ENCODE measurements at regions not wholly inside any gene's neighbourhood (a gene's known extent, or its start where the extent isn't known, plus 50 kb on each side); places are given as distances from the start of the nearest gene placed in this dataset.

DNA sequence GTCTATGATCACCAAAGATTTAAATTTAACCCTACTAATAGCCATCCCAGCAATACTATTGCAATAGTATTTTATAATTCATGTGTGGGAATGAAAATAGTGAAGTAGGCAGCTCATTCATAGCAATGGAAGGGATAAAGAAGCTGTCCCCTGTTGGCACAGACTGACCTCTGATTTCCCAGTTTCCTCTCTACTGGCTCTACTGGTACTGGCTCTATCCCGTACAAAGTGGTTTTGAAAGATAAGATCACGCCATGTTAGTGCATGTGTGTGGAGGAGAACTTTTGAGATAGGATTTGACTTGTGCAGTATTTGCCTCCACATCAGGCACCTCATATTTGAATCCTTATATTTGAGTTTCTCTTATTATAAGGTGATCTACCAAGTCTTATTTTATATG is 227.3 kb upstream of the ADGRL2 start:
- H3K9me3 Mint-ChIP-seq, result peaks cover 0 to 20% (median 4%) of the 10 kb centered on the region in 6 donors
- H3K4me1 Mint-ChIP-seq, result no peaks in the 10 kb centered on the region

DNA sequence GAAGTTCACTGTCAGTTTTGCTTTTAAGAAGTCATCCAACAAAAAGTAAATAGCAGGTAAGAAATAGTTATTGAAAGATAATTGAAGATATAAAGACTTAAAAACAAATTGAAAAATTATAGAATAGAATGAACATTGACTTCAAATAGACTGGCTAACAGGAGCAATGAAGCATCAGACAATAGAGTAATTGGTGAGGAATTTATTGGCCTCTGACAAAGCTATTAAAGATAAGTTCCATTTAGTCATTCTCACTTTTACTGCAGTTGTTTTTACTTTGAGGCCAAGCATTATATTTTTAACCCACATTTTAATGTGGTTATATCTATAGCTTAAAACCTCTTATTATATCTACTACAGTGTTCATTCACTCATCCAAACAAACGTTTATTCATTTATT is 228.8 kb upstream of the ADGRL2 start:
- Mint-ChIP-seq H3K36me3 (no peaks in the 10 kb centered on the region), H3K4me3 (no peak overlapping the region), H3K27ac (no peak overlapping the region), H3K27me3 (ENCODE audit: low read depth in 3 of 3) (peaks cover 0 to 2% (median 0%) of the 10 kb centered on the region in 3 donors), H3K9me3 (peaks cover 3 to 24% (median 5%) of the 10 kb centered on the region in 6 donors), H3K4me1 (no peaks in the 10 kb centered on the region)
- DNase-seq, result no peak

More for the DNA sequence above, 227.3 kb upstream of the ADGRL2 start:
- Mint-ChIP-seq H3K36me3 (no peaks in the 10 kb centered on the region), H3K27ac (no peak overlapping the region), H3K27me3 (ENCODE audit: low read depth in 3 of 3) (peaks cover 0 to 3% (median 2%) of the 10 kb centered on the region in 3 donors), H3K4me3 (no peak overlapping the region)
- DNase-seq, result no peak

DNA sequence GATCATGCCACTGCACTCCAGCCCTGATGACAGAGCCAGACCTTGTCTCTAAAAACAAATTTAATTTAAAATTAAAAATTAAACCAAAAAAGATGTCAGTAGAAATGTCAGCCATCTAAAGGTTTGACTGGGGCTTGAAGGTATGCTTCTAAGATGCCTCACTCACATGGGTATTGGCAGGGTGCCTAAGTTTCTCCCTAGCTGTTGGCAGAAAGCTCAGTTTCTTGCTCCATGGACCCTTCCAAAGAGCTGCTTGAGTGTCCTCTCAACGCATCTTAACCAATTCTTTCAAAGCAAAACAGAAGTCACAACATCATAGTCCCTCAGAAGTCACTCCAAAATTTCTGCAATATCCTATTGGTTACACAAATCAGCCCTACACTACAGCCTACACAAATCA is 231.0 kb upstream of the ADGRL2 start:
- no peaks in the 10 kb centered on the region for H3K4me1 Mint-ChIP-seq
- H3K27me3 Mint-ChIP-seq (ENCODE audit: low read depth in 3 of 3), result peaks cover 0 to 2% (median 1%) of the 10 kb centered on the region in 3 donors
- no peak overlapping the region for H3K4me3 Mint-ChIP-seq
- no peak overlapping the region for H3K27ac Mint-ChIP-seq
- peaks cover 3 to 32% (median 4%) of the 10 kb centered on the region in 6 donors for H3K9me3 Mint-ChIP-seq
- DNase-seq, result no peak
- H3K36me3 Mint-ChIP-seq, result no peaks in the 10 kb centered on the region

DNA sequence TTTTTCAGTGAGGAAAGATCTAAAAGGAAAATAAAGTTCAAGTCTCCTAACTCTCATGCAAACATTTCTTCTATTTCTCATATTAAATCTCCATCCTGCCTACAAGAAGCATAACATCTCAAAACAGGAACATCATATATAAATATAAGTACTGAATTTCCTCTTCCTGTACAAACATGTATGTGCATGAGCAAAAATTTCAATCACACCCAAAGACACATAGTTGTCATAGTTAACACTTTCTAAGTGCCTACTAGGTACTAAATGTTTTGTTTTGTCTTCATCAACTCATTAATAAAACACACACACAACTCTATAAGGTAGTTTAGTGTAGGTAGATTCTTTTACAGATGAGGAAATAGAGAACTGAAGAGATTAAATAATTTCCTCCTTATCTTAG is 237.1 kb upstream of the ADGRL2 start:
- H3K36me3 Mint-ChIP-seq, result no peaks in the 10 kb centered on the region

DNA sequence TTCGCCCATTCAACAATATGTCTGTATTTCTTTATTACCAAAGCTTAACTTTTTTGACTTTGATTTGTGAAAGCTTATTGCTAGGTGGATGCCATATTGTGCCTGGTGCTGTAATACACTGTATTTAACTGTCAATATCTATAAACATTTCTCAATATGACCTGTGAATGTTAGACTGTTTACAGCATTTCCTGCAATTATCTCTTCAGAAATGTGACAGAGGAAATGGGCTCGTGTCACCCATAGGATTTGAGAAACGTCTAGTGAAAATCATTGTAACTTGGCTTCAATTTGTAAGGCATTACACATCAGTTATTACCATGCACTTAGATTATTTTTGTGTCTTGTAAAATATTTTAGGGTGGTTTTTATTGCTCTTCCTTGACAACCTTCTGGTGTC is 237.8 kb upstream of the ADGRL2 start:
- no peak for DNase-seq
- no peak overlapping the region for H3K4me3 Mint-ChIP-seq
- no peaks in the 10 kb centered on the region for H3K36me3 Mint-ChIP-seq
- no peaks in the 10 kb centered on the region for H3K4me1 Mint-ChIP-seq
- peaks cover 0 to 3% (median 0%) of the 10 kb centered on the region in 3 donors for H3K27me3 Mint-ChIP-seq (ENCODE audit: low read depth in 3 of 3)
- peaks cover 3 to 55% (median 13%) of the 10 kb centered on the region in 6 donors for H3K9me3 Mint-ChIP-seq
- H3K27ac Mint-ChIP-seq, result no peak overlapping the region

More for the DNA sequence above, 237.1 kb upstream of the ADGRL2 start:
- no peaks in the 10 kb centered on the region for H3K4me1 Mint-ChIP-seq
- peaks cover 0 to 3% (median 0%) of the 10 kb centered on the region in 3 donors for H3K27me3 Mint-ChIP-seq (ENCODE audit: low read depth in 3 of 3)
- H3K27ac Mint-ChIP-seq, result no peak overlapping the region
- no peak overlapping the region for H3K4me3 Mint-ChIP-seq
- peaks cover 1 to 52% (median 11%) of the 10 kb centered on the region in 6 donors for H3K9me3 Mint-ChIP-seq
- DNase-seq, result no peak

DNA sequence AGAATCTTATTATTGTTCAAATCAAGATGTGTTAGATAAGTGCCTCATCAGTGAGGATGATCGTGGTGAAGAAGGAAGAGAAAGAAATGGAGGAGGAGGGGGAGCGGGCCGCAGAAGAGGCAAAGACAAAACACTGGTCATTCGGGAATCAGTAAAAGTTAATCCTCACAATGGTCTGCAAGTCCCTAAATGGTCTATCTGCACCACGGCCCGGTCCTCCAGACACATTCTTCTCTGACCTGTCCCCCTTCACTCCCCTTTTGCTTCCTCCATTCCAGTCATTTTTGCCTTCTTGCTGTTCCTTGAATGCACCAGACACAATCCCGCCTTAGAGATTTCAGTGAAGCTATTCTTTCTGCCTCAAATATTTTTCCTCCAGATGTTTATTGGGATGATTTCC is 240.1 kb upstream of the ADGRL2 start:
- Mint-ChIP-seq H3K27ac (no peak overlapping the region), H3K4me3 (no peak overlapping the region), H3K36me3 (no peaks in the 10 kb centered on the region), H3K4me1 (no peaks in the 10 kb centered on the region), H3K27me3 (ENCODE audit: low read depth in 3 of 3) (peaks cover 0 to 2% (median 0%) of the 10 kb centered on the region in 3 donors), H3K9me3 (peaks cover 6 to 58% (median 12%) of the 10 kb centered on the region in 6 donors)
- DNase-seq, result no peak

DNA sequence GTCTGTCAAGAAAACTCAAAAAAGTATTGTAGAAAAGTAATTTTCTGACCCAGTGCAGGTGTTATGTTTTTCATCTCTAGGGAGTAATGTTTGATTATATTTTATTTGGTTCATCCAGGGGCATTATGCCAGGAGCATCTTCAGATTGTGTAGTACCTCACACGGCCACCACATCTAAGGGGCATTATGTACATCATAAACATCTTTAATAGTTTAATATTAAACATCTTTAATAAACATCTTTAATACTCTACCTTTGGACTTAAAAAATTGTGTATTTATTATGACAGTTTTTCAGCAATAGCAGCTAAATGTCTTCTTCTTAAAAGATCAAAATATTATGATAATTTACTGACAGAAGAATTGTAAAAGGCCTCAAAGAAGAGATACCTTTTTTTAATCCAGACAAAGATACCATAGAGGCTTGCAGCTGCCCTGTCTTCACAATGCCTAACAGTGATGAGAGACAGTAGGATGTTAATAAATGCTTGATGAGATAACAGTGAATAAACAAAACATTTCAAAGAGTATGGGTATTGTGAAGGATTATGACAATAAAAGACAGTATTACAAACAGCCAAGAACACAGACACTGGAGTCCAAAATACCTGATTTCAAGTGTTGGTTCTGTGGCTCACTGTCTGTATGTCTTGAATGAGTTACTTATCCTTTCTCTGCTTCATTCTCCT is 240.9 kb upstream of the ADGRL2 start:
- DNase-seq, result no peak
- Mint-ChIP-seq H3K27me3 (ENCODE audit: low read depth in 3 of 3) (peaks cover 0 to 2% (median 0%) of the 10 kb centered on the region in 3 donors), H3K4me3 (no peak overlapping the region), H3K9me3 (peaks cover 9 to 57% (median 13%) of the 10 kb centered on the region in 6 donors), H3K4me1 (no peaks in the 10 kb centered on the region), H3K27ac (no peak overlapping the region), H3K36me3 (no peaks in the 10 kb centered on the region)

DNA sequence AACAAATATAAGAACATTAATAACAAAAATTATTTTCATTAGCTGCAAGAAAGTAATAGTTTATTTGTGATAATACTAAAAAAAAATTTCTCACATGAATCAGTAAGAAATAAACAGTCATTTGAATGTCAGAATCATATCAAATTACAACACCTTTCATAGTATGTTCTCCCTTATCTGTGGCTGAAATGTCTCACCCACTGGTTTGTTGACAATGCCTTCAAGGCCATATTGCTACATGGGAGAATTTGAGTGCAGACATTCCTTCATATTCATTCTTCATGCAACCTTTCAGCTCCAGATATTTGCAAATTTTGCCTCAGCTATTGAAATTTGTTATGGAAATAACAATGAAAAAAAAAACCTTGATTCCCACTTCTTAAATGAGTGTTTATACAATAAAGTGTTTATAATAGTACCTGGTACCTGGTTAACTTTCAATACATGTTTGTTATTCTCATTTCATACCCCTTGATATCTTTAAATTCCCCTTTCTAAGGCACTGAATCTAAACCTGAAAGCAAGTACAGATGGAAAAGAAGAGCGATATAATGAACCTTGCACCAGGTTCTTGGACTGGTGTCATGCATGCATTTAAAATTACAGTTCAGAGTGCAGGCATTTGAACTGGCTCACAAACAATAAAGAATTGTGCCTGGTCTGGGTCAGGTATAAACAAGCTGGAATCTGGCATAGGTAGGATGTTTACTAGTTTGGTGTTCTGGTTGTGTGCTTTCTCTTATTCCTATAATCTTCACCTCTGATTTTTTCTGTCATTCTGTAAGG is 242.2 kb upstream of the ADGRL2 start:
- no peak overlapping the region for H3K4me3 Mint-ChIP-seq
- H3K36me3 Mint-ChIP-seq, result no peaks in the 10 kb centered on the region
- no peaks in the 10 kb centered on the region for H3K4me1 Mint-ChIP-seq
- H3K27ac Mint-ChIP-seq, result no peak overlapping the region
- H3K27me3 Mint-ChIP-seq (ENCODE audit: low read depth in 3 of 3), result peaks cover 0 to 2% (median 0%) of the 10 kb centered on the region in 3 donors
- DNase-seq, result no peak
- peaks cover 7 to 50% (median 15%) of the 10 kb centered on the region in 6 donors for H3K9me3 Mint-ChIP-seq

DNA sequence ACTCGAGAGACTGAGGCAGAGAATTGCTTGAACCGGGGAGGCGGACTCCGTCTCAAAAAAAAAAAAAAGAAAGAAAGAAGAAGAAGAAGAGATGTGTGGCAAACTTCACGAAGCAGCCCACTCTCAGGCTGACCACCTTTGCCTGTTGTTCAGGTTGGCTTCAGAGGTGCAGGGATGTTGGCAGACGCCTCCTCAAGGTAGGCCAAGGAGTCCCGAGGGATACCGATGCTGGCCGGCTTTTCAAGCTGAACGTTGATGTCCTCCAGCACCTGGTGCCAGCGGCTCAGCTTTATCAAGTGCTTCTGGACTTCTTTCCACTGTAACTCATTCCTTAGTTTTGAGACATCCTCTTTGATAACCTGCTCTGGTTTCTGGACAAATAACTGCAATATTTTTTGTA is 243.8 kb upstream of the ADGRL2 start:
- Mint-ChIP-seq H3K4me1 (no peaks in the 10 kb centered on the region), H3K36me3 (no peaks in the 10 kb centered on the region), H3K9me3 (peaks cover 5 to 45% (median 15%) of the 10 kb centered on the region in 6 donors), H3K27ac (no peak overlapping the region), H3K27me3 (ENCODE audit: low read depth in 3 of 3) (no peaks in the 10 kb centered on the region), H3K4me3 (no peak overlapping the region)
- no peak for DNase-seq

DNA sequence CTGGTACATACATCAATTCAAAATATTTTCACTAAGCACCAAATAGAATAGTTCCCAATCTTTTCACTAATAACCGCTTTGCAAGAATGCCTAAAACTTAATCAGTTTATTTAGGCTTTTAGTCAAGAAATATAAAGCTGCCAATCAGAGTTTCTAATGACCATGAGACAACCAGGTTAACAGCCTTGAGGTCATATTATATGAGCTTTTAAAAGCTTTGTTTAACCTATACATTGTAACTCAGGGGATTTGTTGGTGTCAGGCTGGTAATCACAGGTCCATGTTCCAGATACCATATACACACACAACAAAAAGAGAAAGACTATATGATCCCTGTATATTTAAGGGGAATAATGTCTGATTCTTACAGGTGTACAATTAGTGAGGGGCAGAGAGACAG is 246.2 kb upstream of the ADGRL2 start:
- no peak for DNase-seq
- H3K27me3 Mint-ChIP-seq (ENCODE audit: low read depth in 3 of 3), result peaks cover 0 to 1% (median 0%) of the 10 kb centered on the region in 3 donors
- no peak overlapping the region for H3K4me3 Mint-ChIP-seq
- H3K4me1 Mint-ChIP-seq, result no peaks in the 10 kb centered on the region
- H3K36me3 Mint-ChIP-seq, result no peaks in the 10 kb centered on the region
- peaks cover 0 to 34% (median 13%) of the 10 kb centered on the region in 6 donors for H3K9me3 Mint-ChIP-seq
- H3K27ac Mint-ChIP-seq, result no peak overlapping the region

DNA sequence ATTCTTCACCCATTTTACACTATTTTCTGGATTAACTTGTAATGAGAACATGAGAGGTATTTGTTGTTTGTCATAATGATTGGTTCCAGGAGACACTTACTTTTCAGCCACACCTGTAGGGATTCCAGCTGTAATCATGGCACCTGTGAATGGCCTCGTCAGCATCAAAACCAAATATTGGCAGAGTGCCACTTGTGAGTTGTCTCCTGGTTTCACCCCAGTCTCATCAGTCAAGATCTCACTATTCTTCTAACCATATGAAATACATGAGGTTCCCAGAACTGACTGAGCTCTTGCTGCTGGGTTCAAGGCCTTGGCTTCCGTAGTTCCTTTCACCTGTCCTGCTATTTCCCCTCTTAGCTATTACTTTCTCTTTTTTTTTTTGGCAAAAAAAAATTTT is 246.6 kb upstream of the ADGRL2 start:
- H3K4me1 Mint-ChIP-seq, result no peaks in the 10 kb centered on the region
- H3K9me3 Mint-ChIP-seq, result peaks cover 0 to 34% (median 14%) of the 10 kb centered on the region in 6 donors
- H3K36me3 Mint-ChIP-seq, result no peaks in the 10 kb centered on the region
- no peak overlapping the region for H3K27ac Mint-ChIP-seq
- no peak for DNase-seq
- H3K27me3 Mint-ChIP-seq (ENCODE audit: low read depth in 3 of 3), result peaks cover 0 to 1% (median 0%) of the 10 kb centered on the region in 3 donors
- no peak overlapping the region for H3K4me3 Mint-ChIP-seq

DNA sequence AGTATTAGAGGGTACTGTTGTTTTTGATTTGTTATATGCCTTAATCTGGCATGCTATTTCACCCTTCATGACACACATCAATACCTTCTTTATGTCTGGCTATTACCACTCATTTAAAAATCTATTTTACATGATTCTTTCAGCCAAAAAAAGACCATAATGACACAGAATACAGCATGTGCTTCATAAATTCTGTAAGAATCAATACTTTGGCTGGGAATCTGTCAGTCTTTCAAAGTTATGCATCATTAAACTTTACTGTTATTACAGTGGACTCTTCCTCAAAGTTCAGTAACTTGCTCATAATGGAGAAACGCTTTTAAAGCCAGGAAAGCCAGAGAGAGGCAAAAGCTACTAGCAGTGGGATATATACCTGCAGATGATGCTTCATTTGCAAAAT is 247.2 kb upstream of the ADGRL2 start:
- H3K4me3 Mint-ChIP-seq, result no peak overlapping the region
- no peak for DNase-seq
- H3K36me3 Mint-ChIP-seq, result no peaks in the 10 kb centered on the region
- H3K9me3 Mint-ChIP-seq, result peaks cover 0 to 31% (median 13%) of the 10 kb centered on the region in 6 donors
- no peaks in the 10 kb centered on the region for H3K4me1 Mint-ChIP-seq
- peaks cover 0 to 1% (median 0%) of the 10 kb centered on the region in 3 donors for H3K27me3 Mint-ChIP-seq (ENCODE audit: low read depth in 3 of 3)
- no peak overlapping the region for H3K27ac Mint-ChIP-seq

DNA sequence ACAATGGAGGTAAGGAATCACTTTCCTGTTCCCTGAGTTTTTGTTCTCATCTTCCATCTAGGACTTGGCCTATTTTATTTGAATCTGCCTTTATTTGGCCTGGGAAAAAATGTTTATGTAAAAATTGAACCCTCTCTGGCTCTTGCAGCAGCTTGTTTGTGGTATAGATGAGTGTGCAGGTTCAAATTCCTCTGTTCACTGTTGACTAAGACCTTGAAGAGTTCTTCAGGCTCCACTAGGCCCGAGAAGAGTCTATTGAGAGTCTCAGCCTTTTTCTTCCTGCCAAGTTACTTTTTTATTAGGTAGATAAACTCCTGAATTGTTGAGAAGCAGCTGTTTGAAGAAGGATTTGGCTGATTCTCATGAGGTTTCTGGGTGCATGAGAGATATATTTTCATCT is 248.8 kb upstream of the ADGRL2 start:
- peaks cover 0 to 1% (median 0%) of the 10 kb centered on the region in 3 donors for H3K27me3 Mint-ChIP-seq (ENCODE audit: low read depth in 3 of 3)

DNA sequence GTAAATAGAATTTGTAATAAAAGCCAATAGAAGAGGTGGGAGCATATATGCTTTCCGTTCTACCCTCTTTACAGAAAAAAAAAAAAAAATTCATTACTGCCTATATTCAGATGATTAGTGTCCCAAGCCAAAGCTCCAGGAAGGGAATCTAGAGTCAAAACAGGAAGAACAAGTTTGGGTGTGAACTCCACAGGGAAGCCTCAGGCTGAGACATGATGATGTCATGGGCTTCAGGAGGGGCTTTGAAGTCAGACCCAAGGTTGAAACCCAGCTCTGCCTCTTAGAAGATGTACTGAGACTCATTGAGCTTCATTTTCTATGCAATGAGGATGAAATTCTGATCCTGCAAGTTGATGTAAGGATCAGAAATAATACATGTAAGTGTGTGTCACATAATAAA is 250.0 kb upstream of the ADGRL2 start:
- no peak for DNase-seq
- Mint-ChIP-seq H3K4me3 (no peak overlapping the region), H3K9me3 (peaks cover 0 to 28% (median 8%) of the 10 kb centered on the region in 6 donors), H3K27ac (no peak overlapping the region), H3K36me3 (no peaks in the 10 kb centered on the region), H3K27me3 (ENCODE audit: low read depth in 3 of 3) (peaks cover 0 to 1% (median 0%) of the 10 kb centered on the region in 3 donors), H3K4me1 (no peaks in the 10 kb centered on the region)

More for the DNA sequence above, 248.8 kb upstream of the ADGRL2 start:
- Mint-ChIP-seq H3K4me3 (no peak overlapping the region), H3K4me1 (no peaks in the 10 kb centered on the region), H3K9me3 (peaks cover 0 to 30% (median 10%) of the 10 kb centered on the region in 6 donors), H3K27ac (no peak overlapping the region), H3K36me3 (no peaks in the 10 kb centered on the region)
- no peak for DNase-seq
